COR-L47 (cell line): ENCODE measurements at regions not wholly inside any gene's neighbourhood (a gene's known extent, or its start where the extent isn't known, plus 50 kb on each side); places are given as distances from the start of the nearest gene placed in this dataset.
A peak's percentile ranks its signal among the peaks of the same experiment; 100 is the strongest.
"Not testable (repeated sequence)": the region's sequence is repeated elsewhere in the genome, so short reads cannot be mapped to it uniquely, and the experiment has no call there.

Experiments used
- DNase-seq: peaks from one replicate; lab custom pipeline; 2025; lab: John Stamatoyannopoulos, UW

DNA sequence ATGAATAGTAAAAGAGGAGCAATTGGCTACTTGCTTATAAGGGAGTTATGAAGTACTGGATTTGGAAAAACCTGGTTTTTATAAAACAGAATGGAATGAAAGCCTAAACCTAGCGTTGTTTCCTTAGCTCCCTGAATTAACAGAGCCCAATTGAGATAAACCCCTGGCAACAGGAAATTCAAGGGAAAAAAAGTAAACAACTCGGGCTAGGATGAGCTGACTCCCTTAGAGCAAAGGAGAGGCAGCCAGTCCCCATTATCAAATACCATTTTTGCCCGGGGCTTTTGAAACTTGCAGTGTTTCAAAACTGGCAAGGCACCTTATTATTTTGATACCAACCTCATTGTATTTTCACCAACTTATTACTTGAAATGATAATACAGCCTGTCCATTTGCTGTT, 587.5 kb downstream of the CD109 start:
- no peak for DNase-seq

GRCh38 chr6:74282143-74282689, 586.2 kb downstream of the CD109 start:
- DNase-seq, result no peak

DNA sequence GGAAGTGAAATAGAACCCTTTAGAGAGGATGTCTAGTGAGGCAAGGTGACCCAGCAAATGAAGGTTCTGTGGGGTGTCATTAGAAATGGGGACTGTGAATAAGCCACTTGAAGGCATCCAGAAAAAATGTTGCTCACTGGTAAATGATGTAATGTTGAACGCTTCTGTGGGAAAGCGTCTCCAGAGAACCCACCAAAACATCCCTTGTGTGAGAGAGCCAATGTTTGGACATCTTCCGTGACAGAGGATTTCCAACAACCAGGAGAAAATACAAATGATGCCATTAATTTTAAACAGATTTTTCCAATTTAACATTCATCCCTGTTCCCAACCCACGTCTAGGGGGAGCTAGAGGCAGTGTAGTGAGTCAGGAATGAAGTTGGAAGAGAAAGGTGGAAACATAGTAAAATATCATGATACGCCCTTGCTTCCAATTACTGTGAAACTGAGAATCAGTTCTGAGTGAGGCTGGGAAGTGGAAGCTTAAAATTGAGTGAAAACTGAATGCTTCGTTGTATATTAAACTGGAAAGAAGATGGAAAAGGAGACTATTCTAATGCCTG, 584.2 kb downstream of the CD109 start:
- no peak for DNase-seq

- peak; percentile 39 for DNase-seq
Observed at GRCh38 chr6:74277777-74278186, 581.8 kb downstream of the CD109 start.

GRCh38 chr6:74273541-74273940, 577.5 kb downstream of the CD109 start:
- no peak for DNase-seq

GRCh38 chr6:74269600-74269858, 573.5 kb downstream of the CD109 start:
- DNase-seq, result no peak

DNA sequence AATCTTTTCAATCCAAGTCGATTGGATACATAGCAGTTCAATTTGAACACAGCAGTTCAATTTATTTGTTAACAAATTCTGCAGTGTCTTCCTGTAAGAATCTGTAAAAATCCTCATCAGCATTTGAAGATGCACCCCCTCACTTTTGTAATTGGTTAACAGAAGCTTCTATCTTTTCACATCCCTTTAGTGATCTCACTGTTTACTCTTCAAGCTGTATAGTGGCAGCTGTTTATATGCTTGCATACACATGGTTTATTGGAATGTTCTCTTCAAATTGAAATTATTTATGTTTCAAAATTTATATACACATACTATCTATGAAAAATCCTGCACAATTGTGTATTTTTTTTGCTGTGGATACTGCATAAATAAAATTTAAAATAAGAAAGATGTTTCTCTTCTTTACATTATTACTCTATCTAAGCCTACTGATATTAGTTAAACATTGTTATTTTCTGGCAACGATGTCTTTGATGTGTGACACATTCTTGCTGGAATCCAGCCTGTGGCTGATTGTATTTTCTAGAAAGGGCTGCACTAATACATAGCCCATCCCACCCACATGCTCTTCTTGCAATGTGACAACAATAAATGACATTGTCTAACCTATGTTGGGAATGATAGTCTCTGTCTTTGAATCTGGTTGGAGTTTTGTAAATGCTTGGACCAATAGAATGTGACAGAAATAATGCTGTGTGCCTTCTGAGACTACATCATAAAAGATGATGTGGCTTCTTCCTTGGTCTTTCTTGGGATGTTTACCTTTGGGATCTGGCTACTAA, 573.0 kb downstream of the CD109 start:
- DNase-seq, result no peak

DNA sequence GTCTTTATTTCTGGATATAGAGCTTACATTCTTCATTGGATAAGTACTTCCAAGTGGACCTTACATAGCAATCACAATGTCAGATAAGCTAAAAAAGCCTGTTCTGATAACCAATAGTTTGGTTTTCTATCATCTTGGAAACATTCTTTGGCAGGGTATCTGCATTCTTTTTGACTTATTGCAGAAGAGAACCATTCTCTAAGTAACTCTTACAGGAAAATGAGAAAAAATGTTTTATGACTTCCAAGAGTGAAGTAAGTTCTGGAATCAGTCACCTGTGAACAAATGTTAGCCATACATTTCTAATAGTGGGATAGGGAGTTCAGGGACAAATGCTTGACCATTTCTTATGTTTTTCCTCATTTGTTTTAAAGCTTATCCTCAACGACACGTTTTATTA, 564.0 kb downstream of the CD109 start:
- no peak for DNase-seq

GRCh38 chr6:74256781-74257180, 560.8 kb downstream of the CD109 start:
- no peak for DNase-seq

- no peak for DNase-seq
Observed at GRCh38 chr6:74256381-74256780, 560.4 kb downstream of the CD109 start.

DNA sequence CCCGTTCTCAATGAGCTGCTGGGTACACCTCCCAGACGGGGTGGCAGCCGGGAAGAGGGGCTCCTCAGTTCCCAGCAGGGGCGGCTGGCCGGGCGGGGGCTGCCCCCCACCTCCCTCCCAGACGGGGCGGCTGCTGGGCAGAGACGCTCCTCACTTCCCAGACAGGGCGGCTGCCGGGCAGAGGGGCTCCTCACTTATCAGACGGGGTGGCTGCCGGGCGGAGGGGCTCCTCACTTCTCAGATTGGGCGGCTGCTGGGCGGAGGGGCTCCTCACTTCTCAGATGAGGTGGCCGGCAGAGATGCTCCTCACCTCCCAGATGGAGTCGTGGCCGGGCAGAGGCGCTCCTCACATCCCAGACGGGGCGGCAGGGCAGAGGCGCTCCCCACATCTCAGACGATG, 559.0 kb downstream of the CD109 start:
- DNase-seq, result not testable (repeated sequence)

DNA sequence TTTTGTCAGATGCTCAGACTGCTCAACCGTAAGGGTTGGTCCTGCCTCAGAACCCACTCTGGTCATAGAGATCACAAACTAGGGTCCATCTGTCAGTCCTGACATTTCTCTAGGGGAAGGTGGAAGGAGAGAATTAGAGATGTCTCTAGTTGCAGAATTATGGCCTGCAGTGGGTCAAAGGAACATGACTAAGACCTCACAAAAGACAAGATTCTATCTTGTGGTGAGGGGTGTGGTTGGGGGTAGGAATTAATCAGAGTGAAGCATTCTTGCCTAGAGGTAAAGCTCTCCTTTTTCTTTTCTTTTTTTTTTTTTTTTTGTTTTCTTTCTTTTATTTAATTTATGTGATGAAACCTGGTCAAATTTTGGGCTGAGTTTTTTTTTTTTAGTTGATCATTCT, 558.1 kb downstream of the CD109 start:
- not testable (repeated sequence) for DNase-seq

DNA sequence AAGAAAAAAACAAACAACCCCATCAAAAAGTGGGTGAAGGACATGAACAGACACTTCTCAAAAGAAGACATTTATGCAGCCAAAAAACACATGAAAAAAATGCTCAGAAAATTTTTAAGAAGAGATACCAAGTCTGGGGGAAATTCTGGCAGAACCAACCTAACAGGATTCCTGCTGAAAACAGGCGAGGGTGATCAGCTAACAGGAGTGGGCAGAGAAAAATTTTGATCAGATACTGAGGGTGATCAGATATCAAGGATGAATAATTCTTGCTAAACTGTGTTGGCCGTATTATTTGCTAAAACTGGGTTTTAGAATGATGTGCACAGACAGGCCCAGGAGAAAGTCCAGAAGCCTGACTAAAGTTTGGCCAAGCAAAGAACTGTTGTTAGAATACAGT, 557.3 kb downstream of the CD109 start:
- DNase-seq, result no peak

GRCh38 chr6:74250161-74250818, 554.3 kb downstream of the CD109 start:
- DNase-seq, result no peak

DNA sequence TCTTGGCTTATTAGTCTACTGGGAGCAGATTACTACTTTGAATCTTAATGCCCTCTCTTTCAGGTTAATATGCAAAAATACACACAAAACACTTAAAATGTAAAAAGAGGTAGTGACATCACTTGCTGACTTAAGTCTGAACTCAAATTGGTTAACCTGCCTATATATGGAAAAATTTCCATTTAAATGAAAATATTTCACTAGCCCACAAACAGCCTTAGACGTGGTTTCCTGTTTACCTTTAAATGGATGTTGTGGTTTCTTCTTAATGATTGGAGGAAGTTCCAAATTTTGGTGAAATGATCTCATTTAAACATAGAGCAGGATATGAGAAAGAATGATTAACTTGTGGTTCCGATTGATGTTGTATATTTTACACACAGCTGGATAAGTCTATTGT, 553.7 kb downstream of the CD109 start:
- DNase-seq, result no peak

GRCh38 chr6:74248966-74249365, 553.0 kb downstream of the CD109 start:
- DNase-seq, result no peak

GRCh38 chr6:74222768-74223333, 526.8 kb downstream of the CD109 start:
- DNase-seq, result no peak

GRCh38 chr6:74213995-74214394, 518.0 kb downstream of the CD109 start:
- no peak for DNase-seq

DNA sequence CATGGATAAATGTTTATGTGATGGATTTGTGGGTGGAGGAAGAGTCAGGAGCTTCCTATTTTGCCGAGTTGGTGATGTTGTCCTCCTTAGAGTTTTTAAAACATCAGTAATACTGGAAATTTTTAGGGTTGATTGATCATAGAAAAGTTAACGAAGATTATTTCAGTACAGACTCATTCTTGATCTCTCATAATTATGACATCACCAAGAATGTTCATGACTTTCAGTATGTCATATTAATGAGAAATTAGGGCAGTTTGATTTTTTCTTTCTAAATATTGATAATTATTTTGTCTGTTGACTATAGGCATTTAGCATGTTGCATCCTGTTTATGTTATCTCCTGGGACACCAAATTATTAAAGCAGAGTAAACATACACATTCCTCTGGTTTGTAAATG, 512.2 kb downstream of the CD109 start:
- no peak for DNase-seq

- DNase-seq, result no peak
Observed at GRCh38 chr6:74199215-74199915, 503.4 kb downstream of the CD109 start.

DNA sequence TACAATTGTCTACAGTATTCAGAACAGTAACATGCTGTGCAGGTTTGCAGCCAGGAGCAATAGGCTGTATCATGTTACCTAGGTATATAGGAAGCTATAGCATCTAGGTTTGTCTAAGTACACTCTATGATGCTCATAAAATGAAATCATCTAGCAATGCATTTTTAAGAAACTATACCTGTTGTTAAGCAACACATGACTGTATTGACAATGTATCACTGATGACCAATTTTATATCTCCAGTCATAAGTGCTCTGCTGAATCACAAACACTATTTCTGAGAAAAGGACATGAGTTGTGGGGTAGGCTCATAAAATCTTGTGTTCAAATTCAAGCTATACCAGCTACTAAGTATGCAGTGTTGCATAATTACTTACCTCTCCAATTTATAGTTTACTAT, 501.3 kb downstream of the CD109 start:
- no peak for DNase-seq

DNA sequence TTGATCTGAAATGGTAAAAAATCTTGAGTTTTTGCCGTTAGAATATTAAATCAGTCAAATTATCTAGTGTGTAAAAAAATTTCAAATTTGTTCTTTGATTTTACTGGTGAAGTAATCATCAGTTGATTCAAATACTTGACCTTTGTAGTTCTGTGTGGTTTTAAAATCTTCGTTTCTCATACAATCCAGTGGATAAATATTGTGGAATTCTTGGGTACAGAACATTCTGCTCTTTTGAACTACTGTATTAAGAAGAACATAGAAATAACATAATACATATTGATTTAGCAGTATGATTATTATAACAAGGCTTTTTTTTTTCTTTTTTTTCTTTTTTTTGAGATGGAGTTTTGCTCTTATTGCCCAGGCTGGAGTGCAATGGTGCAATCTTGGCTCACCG, 491.8 kb downstream of the CD109 start:
- no peak for DNase-seq
